ENCODE measurements at regions not wholly inside any gene's neighbourhood (a gene's known extent, or its start where the extent isn't known, plus 50 kb on each side); places are given as distances from the start of the nearest gene placed in this dataset.

GRCh38 chr3:162443376-162443775 lies 946.8 kb downstream of the OTOL1 start:
- no peak for DNase-seq

DNA sequence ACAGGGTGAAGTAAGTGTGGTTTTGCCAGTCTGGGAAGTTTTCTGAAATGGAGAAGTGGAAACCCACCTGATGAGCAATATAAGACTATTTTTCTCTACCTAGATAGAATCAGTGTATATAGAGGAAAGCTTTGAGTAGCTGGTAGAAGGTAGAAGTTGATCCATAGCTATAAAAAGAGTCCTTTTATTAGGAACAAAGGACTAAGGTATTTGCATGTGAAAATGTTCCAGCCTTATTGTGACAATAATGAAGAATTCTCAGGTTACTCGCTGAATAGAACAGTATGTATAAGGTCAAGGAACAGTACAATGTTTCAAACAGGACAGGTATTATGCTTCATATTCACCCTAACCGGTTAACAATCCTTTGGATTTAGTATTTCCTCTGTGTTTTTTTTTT lies 972.2 kb downstream of the OTOL1 start:
- no peak for DNase-seq

- no peak for DNase-seq
Observed at GRCh38 chr3:162487138-162487537, 990.5 kb downstream of the OTOL1 start.

- no peak for DNase-seq
Observed at GRCh38 chr3:162489853-162490252, 993.2 kb downstream of the OTOL1 start.

GRCh38 chr3:162491952-162492351 lies 995.3 kb downstream of the OTOL1 start:
- no peak for DNase-seq

DNA sequence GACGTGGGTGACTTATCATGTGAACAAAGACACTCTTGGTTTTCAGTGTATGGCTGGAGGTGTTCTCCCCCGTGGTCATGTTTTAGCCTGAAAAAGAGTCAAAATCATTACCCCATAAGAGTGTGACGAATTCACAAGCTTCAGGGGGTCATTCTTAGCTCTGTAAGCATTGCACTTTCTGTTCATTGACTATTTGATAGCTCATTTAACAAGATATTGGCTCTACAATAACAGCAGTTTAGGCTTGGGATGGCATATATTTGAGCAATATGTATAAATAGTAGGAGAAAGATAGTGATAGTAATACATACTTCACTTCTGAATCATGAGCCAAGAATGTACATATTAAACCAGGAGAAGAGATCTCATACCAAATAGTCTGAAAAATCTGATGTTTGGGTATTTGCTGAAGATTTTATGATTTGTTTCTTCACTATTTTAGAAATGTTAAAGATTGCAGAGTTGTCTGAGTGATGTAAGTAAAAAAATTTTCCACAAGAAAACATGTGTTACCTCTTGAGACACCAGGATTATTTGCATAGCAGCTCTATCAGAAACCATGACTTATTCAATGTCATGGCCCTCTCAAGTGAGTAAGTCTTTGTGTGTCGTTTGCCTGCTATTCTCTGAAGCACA lies 996.0 kb downstream of the OTOL1 start:
- no peak for DNase-seq

GRCh38 chr3:162498626-162499025 lies 1002.0 kb downstream of the OTOL1 start:
- DNase-seq: no peak

GRCh38 chr3:162507397-162507796 lies 1010.8 kb downstream of the OTOL1 start:
- no peak for DNase-seq

GRCh38 chr3:162512488-162512887 lies 1015.9 kb downstream of the OTOL1 start:
- no peak for DNase-seq

- no peak for DNase-seq
Observed at GRCh38 chr3:162517110-162517509, 1020.5 kb downstream of the OTOL1 start.

- DNase-seq: no peak
Observed at GRCh38 chr3:162521669-162522068, 1025.1 kb downstream of the OTOL1 start.

DNA sequence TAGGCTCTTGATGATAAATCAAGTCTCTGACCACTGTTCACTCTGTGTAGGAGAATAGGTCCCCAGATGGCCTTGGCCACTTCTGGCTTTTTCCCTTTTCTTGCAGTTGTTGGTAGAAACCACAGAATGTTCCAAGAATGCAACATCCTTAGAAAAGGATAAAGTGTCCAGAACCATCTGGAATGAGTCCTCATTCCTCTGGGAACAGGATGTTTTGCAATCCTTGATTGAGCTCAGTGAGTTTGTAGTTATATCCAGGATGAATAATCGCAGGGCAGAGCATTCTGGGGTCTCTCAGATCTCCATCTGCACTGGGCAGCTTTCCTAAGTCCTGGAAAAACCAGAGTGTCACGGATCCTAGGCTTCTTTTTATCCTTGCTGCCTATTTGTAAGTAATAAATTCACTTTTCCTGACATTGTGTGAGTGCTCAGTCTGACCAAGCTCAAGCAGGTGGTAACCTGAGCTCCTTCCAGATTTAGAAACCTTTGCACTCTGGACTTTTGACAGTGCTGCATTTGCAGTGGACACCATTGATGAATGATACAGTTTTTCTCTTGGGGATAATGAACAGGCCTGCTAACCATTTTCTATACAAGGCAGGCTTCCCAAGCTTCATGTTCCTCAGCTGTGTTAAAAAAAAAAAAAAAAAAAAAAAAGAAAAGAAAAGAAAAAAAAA lies 1028.6 kb downstream of the OTOL1 start:
- DNase-seq: no peak

- no peak for DNase-seq
Observed at GRCh38 chr3:162525771-162526170, 1029.2 kb downstream of the OTOL1 start.

- no peak for DNase-seq
Observed at GRCh38 chr3:162534431-162534830, 1037.8 kb downstream of the OTOL1 start.

DNA sequence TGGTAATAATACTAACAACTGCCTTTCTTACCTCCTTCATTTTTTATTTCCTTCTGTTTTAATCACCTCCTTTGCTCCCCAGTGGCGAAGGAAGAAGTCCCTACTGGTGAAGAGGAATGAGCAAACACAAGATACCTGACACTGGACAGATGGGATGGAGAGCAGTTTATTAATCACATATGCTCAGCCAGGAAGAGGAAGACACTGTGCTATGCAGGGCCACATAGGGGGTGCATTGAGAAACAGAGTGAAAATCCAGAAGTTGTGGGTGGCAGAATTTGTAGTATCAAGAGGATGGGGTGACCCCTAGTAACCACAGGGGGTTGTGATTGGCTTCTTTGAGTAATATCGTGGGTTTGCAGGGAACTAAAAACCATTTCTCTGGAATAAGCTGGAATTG lies 1041.9 kb downstream of the OTOL1 start:
- DNase-seq: no peak

DNA sequence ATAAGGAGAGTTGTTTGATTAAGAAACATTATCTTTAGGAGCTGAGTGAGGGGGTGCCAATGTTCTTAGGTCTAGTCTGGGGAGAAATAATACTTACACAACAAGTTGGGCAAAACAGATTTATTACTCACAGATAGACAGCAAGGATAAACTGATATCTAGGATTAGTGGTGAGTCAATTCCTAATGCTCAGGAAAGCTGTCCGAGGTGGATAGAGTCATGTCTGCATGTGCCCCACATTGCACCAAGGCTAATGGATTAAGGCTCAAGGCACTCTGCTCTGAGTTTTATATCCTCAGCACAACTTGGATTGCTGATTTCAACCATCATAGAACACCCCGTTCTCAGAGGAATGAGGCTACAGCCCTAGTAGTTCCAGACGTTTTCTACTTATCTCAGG lies 1042.3 kb downstream of the OTOL1 start:
- no peak for DNase-seq

GRCh38 chr3:162540421-162540820 lies 1043.8 kb downstream of the OTOL1 start:
- DNase-seq: no peak

DNA sequence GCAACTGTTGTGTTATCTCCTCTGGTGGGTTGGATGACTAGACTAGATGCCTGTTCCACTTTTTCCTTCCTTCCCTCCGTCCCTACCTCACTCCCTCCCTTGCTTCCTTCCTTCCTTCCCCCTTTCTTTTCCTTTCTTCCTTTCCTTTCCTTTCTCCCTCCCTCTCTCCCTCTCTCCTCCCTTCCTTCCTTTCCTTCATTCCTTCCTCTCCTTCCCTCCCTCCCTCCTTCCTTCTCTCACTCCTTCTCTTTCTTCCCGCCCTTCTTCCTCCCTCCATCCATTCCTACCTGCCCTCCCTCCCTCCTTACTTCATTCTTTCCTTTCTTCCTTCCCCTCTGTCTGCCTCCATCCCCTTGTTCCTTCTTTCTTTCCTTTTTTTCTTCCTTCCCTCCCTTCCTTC lies 1045.3 kb downstream of the OTOL1 start:
- DNase-seq: no peak

DNA sequence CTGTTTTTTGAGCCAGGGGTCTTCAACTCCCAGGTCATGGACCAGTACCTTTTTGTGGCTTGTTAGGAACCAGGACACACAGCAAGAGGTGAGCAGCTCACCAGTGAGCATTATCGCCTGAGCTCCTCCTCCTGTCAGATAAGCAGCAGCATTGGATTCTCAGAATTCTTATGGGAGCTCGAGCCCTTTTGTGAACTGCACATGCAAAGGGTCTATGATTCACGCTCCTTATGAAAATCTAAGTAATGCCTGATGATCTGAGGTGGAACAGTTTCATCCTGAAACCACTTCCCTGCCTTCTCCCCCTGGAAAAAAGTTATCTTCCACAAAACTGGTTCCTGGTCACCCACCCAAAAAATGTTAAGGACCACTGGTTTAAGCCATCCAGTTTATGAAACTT lies 1047.6 kb downstream of the OTOL1 start:
- DNase-seq: no peak

DNA sequence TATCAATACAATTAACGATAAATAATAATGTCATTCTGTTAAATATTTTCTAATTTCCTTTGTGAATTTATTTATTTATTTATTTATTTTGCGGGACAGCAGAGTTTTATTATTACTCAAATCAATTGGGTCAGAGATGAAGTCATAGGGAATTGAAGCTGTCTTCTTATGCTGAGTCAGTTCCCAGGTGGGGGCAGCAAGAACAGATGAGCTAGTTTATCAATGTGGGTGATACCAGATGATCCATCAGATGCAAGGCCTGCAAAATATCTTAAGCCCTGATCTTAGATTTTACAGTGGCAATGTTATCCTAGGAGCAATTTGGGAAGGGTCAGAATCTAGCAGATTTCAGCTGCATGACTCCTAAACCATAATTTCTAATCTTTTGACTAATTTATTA lies 1050.3 kb downstream of the OTOL1 start:
- DNase-seq: no peak

- DNase-seq: no peak
Observed at GRCh38 chr3:162547321-162547720, 1050.7 kb downstream of the OTOL1 start.

DNA sequence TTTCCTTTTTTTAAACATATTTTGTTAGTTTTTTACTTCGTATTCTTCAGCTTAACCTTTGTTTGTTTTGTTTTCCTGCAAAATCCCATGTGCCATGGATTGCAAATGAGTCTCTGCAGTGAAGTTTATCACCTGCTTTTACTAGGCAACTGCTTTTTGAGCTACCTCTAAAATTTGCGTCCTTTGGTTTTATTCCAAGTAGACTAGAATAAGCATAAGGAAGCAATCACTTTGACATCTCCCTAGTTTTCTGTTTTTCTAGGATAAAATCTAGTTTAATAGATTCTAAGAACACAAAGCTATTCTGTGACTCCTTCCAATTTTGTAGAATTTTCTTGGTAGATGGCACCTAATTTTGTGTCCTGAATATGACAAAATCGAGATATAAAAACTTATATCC lies 1059.2 kb downstream of the OTOL1 start:
- no peak for DNase-seq

DNA sequence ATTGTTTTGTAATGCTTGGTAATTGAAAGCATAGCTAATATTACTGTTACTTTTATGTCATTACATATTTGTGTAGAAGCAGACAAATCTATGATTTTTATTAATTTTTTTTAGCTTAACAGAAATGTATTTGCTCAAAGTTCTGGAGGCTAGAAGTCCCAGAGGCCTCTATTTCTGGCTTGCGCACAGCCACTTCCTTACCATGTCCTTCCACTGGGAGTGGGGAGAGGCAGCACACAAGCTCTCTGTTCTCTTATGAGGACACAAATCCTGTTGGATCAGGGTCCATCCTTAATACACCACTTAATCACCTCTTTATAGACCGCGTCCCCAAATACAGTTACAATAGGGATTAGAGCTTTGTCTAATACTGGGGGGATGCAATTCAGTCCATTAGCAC lies 1061.4 kb downstream of the OTOL1 start:
- DNase-seq: no peak

GRCh38 chr3:162568706-162569105 lies 1072.1 kb downstream of the OTOL1 start:
- DNase-seq: no peak

DNA sequence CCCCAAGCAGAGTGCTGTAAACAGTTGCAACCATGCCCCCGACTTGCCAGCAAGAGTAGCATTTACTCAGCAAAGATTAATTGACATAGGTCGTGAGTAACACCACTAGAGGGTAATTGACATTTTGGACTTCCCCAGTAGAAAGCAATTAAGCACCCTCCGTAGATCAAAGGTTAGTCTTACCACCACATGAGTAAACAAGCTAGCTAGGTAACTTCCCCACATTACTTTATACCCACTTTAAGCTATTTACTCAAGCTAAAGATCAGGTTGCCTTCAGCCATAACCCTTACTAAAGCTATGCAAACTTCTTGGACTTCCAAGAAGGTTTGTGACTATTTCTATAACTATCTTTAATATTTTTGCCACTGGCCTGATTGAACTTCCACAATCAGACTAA lies 1072.7 kb downstream of the OTOL1 start:
- DNase-seq: no peak
